PFSK-1 (cell line): ENCODE measurements at regions not wholly inside any gene's neighbourhood (a gene's known extent, or its start where the extent isn't known, plus 50 kb on each side); places are given as distances from the start of the nearest gene placed in this dataset.

Source experiments
- POLR2AphosphoS5 ChIP-seq: IDR thresholded peaks from 2 replicates; pipeline ENCODE4 v1.6.1; 2012; ENCODE audit warnings: low read depth, mild to moderate bottlenecking, control low read depth, low read length, moderate library complexity
- REST ChIP-seq, 2 experiments: IDR thresholded peaks; 2 replicates each; pipeline versions ENCODE4 v1.6.1 to v1.8.0; 2011 to 2012; ENCODE audit warnings: low read depth in 2 of 2, low read length in 2 of 2, control low read depth in 1 of 2, inconsistent platforms in 1 of 2, mild to moderate bottlenecking in 1 of 2, moderate library complexity in 1 of 2; ENCODE audit not compliant: insufficient read depth in 1 of 2
- SIN3A ChIP-seq: IDR thresholded peaks from 2 replicates; pipeline ENCODE4 v1.6.1; 2012; ENCODE audit warnings: mild to moderate bottlenecking, low read length, moderate library complexity, borderline replicate concordance; ENCODE audit not compliant: insufficient read depth

- no peak for TF ChIP-seq POLR2AphosphoS5
- TF ChIP-seq SIN3A = no peak
- TF ChIP-seq REST (IDR thresholded peaks at IDR 0.05; ENCODE audit: insufficient read depth in 1 of 2, low read depth in 2 of 2, low read length in 2 of 2) = no peak
Observed at GRCh38 chr22:48822278-48823233, 1005.1 kb downstream of the BRD1 start.
